Fibroblast of lung (primary cell): ENCODE measurements at regions not wholly inside any gene's neighbourhood (a gene's known extent, or its start where the extent isn't known, plus 50 kb on each side); places are given as distances from the start of the nearest gene placed in this dataset.
"Not testable (repeated sequence)": the region's sequence is repeated elsewhere in the genome, so short reads cannot be mapped to it uniquely, and the experiment has no call there.

Source experiments
- DNase-seq, 2 donors: peaks; one replicate each; pipeline versions ENCODE4 v3.0.0 to v3.0.0-alpha.2; 2010; ENCODE audit warnings: low read depth in 2 of 2
- H2AFZ ChIP-seq: 2 replicates; pipeline ENCODE4 v1.5.1; 2012; ENCODE audit warnings: low read length, control low read depth, inconsistent platforms
- H3K27ac ChIP-seq: 2 replicates; pipeline ENCODE4 v1.5.1; 2011; ENCODE audit warnings: low read length, control low read depth; ENCODE audit not compliant: insufficient read depth
- H3K27me3 ChIP-seq: 2 replicates; pipeline ENCODE4 v1.5.1; 2011; ENCODE audit warnings: mild to moderate bottlenecking, low read length; ENCODE audit not compliant: control insufficient read depth, insufficient read depth
- H3K36me3 ChIP-seq: 2 replicates; pipeline ENCODE4 v1.5.1; 2011; ENCODE audit warnings: low read length; ENCODE audit not compliant: control insufficient read depth, insufficient read depth
- H3K4me1 ChIP-seq: 2 replicates; pipeline ENCODE4 v1.5.1; 2011; ENCODE audit warnings: low read length; ENCODE audit not compliant: control insufficient read depth, insufficient read depth; ENCODE audit errors: extremely low read depth
- H3K4me2 ChIP-seq: 2 replicates; pipeline ENCODE4 v1.5.1; 2011; ENCODE audit warnings: low read length, control low read depth; ENCODE audit not compliant: insufficient read depth; ENCODE audit errors: extremely low read depth
- H3K4me3 ChIP-seq, 4 experiments: fragments of 200-600 bp in 1 of 4; sonication (generic) in 1 of 4; replicated peaks in 1 of 4; 2 replicates each; pipeline ENCODE4 v1.5.1; 2011 to 2016; ENCODE audit warnings: low read length in 4 of 4, low read depth in 3 of 4, mild to moderate bottlenecking in 3 of 4, control low read depth in 2 of 4, inconsistent platforms in 1 of 4, mixed read lengths in 1 of 4; ENCODE audit not compliant: insufficient read depth in 1 of 4; ENCODE audit errors: control extremely low read depth in 1 of 4
- H3K79me2 ChIP-seq: 2 replicates; pipeline ENCODE4 v1.5.1; 2012; ENCODE audit warnings: mild to moderate bottlenecking, low read length, inconsistent platforms; ENCODE audit not compliant: control insufficient read depth, insufficient read depth
- H3K9ac ChIP-seq: 2 replicates; pipeline ENCODE4 v1.5.1; 2011; ENCODE audit warnings: mild to moderate bottlenecking, low read length, control low read depth; ENCODE audit not compliant: insufficient read depth
- H3K9me3 ChIP-seq: 2 replicates; pipeline ENCODE4 v1.5.1; 2012; ENCODE audit warnings: low read depth, low read length; ENCODE audit not compliant: control insufficient read depth, insufficient read depth
- H4K20me1 ChIP-seq: 2 replicates; pipeline ENCODE4 v1.5.1; 2011; ENCODE audit warnings: low read length; ENCODE audit not compliant: control insufficient read depth, insufficient read depth; ENCODE audit errors: extremely low read depth

DNA sequence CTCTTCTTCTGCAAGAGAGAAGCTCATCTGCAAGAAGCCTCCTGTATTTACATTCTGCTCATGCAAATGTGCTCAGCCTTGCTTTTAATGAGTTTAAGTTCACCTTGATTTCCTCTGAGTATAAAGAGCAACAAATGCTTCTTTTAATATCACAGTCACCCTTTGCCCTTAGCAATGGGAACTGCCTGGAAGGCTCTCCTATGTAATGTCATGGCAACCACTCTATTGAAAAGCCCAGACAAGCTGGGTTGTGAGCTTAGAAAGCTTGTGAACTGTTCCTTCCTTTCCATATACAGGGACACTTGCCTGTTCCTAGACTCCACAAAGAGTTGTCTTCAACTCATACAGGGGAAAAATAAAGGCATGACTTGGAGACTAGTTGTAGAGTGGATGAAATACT, 208.1 kb downstream of the ATP6V0E2 start:
- not testable (repeated sequence) for H3K79me2 ChIP-seq, H3K9me3 ChIP-seq, H4K20me1 ChIP-seq, H3K27ac ChIP-seq, H3K36me3 ChIP-seq, H2AFZ ChIP-seq, H3K27me3 ChIP-seq, H3K4me1 ChIP-seq, H3K4me2 ChIP-seq, H3K4me3 ChIP-seq, H3K9ac ChIP-seq, DNase-seq

DNA sequence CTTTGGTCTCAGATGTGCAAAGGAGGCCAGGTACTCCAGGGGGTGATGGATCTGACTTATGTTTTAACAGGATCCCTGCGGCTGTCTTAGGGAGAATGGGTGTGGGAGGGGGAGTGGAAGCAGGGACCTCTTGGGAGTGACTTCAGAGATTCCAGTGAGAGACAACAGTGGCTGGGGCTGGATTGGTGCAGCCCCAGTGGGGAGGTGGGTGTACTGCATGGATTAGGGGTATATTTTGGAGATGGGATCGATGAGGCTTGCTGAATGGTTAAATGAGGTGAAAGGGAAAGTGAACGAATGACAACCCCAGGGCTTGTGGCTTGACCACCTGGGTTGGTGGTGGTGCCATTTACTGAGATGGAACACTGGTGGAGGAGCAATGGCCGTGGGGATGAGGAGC, 211.0 kb downstream of the ATP6V0E2 start:
- not testable (repeated sequence) for H3K27me3 ChIP-seq, H2AFZ ChIP-seq, H4K20me1 ChIP-seq, H3K4me3 ChIP-seq, H3K36me3 ChIP-seq, H3K4me1 ChIP-seq, H3K9me3 ChIP-seq, DNase-seq, H3K79me2 ChIP-seq, H3K27ac ChIP-seq, H3K4me2 ChIP-seq, H3K9ac ChIP-seq

GRCh38 chr7:150087478-150087877, 213.7 kb downstream of the ATP6V0E2 start:
- not testable (repeated sequence) for H2AFZ ChIP-seq, H3K79me2 ChIP-seq, H4K20me1 ChIP-seq, H3K4me2 ChIP-seq, H3K27me3 ChIP-seq, H3K27ac ChIP-seq, H3K36me3 ChIP-seq, H3K9me3 ChIP-seq, H3K4me1 ChIP-seq, H3K4me3 ChIP-seq, DNase-seq, H3K9ac ChIP-seq

GRCh38 chr7:150089139-150089538, 215.4 kb downstream of the ATP6V0E2 start:
- H3K9me3 ChIP-seq, H3K4me3 ChIP-seq, H3K79me2 ChIP-seq, DNase-seq, H2AFZ ChIP-seq, H4K20me1 ChIP-seq, H3K27ac ChIP-seq, H3K9ac ChIP-seq, H3K4me2 ChIP-seq, H3K4me1 ChIP-seq, H3K27me3 ChIP-seq, H3K36me3 ChIP-seq: not testable (repeated sequence)

DNA sequence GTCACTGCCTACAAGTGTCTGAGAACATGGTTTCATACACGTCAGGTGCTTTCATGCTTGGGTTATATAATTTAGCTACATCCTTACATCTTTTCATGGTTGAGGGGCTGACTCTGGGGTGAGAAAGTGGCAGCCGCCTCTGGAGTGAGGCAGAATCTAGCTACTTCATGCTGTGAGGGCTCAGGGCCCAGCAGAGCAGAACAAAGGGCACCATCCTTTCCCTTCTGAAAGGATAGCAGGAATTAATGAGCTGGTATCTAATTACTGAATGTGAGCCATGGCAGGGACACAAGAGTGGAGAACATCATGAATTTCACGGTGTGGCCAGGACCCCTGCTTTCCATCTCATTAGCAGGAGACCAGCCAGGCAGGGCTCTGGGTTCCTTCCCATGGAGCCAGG, 217.0 kb downstream of the ATP6V0E2 start:
- not testable (repeated sequence) for H3K27ac ChIP-seq, H3K79me2 ChIP-seq, DNase-seq, H3K9ac ChIP-seq, H3K9me3 ChIP-seq, H3K4me1 ChIP-seq, H3K27me3 ChIP-seq, H3K36me3 ChIP-seq, H3K4me2 ChIP-seq, H4K20me1 ChIP-seq, H2AFZ ChIP-seq, H3K4me3 ChIP-seq

DNA sequence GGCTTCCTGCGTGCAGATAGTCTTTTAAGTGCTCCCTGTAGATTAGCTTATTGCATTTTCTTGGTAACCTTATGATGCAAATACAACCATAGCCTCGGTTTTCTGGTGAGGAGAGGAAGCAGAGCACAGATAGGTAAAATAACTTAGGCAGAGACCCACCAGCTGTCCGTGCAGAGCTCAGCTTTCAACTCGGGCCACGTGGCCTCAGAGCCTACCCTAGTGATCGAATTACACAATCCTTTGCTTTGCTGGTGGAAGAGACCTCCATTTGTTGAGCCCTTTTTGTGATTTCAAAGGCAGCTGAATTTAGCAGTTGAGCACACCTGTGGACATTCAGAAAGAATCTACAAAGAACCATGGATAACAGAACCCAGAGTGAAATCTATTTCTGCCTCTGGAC, 220.1 kb downstream of the ATP6V0E2 start:
- H3K36me3 ChIP-seq, H3K9ac ChIP-seq, H3K4me3 ChIP-seq, DNase-seq, H4K20me1 ChIP-seq, H3K4me2 ChIP-seq, H3K9me3 ChIP-seq, H3K79me2 ChIP-seq, H3K27me3 ChIP-seq, H3K27ac ChIP-seq, H2AFZ ChIP-seq, H3K4me1 ChIP-seq: not testable (repeated sequence)

DNA sequence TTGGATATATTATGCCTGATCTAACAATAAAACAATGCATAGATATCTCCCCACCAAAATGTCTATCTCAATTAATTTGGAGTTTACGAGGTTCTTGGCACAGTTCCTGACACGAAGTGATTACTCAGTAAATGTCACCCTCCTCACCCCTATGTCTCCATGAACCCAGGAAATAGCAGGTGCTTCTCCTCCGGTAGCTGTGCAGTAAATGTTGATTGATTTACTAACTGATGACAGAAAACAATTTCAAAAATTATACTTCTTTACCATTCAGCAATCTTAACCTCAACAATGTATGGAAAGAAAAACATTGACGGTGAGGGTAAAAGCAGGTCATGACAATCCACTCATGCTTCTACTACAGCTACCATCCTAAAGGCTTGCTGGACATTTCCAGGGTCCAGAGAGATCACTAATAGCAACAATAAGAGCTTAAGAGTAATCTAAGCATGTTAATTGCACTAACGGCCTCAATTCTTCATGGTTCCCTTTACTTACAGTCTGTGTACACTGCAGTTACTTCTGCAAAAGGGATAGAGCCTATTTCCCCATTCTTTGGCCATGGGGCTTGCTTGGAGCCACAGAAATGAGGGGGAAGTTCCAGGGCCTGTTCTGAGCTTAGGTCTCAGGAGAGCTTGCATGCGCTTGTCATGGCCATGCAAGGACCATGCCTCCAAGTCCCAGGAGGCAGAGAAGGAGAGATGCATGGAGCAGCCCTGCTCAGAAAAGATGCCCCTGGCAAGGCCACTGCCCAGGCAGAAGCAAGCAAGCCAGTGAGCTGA, 222.6 kb downstream of the ATP6V0E2 start:
- H3K4me2 ChIP-seq, H3K27me3 ChIP-seq, H3K4me1 ChIP-seq, H4K20me1 ChIP-seq, H3K4me3 ChIP-seq, H3K9me3 ChIP-seq, DNase-seq, H3K9ac ChIP-seq, H2AFZ ChIP-seq, H3K79me2 ChIP-seq, H3K27ac ChIP-seq, H3K36me3 ChIP-seq: not testable (repeated sequence)
